Neural progenitor cell (in vitro differentiated cells): ENCODE measurements at regions not wholly inside any gene's neighbourhood (a gene's known extent, or its start where the extent isn't known, plus 50 kb on each side); places are given as distances from the start of the nearest gene placed in this dataset.

ENCODE experiments used
- DNase-seq: peaks from one replicate; pipeline ENCODE4 v3.0.0-alpha.2; 2016; ENCODE audit warnings: low spot score
- H2AFZ ChIP-seq: fragments of 200-600 bp; sonication (generic); replicated peaks from 2 replicates; pipeline ENCODE4 v1.6.1; 2016; ENCODE audit warnings: antibody characterized with exemption
- H3F3A ChIP-seq: fragments of 200-600 bp; sonication (generic); 2 replicates; pipeline ENCODE4 v1.6.1; 2016; ENCODE audit warnings: antibody characterized with exemption, low read depth
- H3K27ac ChIP-seq: fragments of 200-600 bp; sonication (generic); 2 replicates; pipeline ENCODE4 v1.5.1; 2016; ENCODE audit warnings: mild to moderate bottlenecking
- H3K27me3 ChIP-seq: fragments of 200-600 bp; sonication (generic); 2 replicates; pipeline ENCODE4 v1.6.1; 2016; ENCODE audit warnings: mild to moderate bottlenecking, moderate library complexity
- H3K36me3 ChIP-seq: fragments of 200-600 bp; sonication (generic); 2 replicates; pipeline ENCODE4 v1.5.1; 2016
- H3K4me1 ChIP-seq: fragments of 200-600 bp; sonication (generic); 2 replicates; pipeline ENCODE4 v1.6.1; 2016; ENCODE audit warnings: mixed run types
- H3K4me2 ChIP-seq: fragments of 200-600 bp; sonication (generic); 2 replicates; pipeline ENCODE4 v1.6.1; 2016
- H3K4me3 ChIP-seq: fragments of 200-600 bp; sonication (generic); 2 replicates; pipeline ENCODE4 v1.5.1; 2016
- H3K79me2 ChIP-seq: fragments of 200-600 bp; sonication (generic); 2 replicates; pipeline ENCODE4 v1.6.1; 2016; ENCODE audit warnings: low read depth
- H3K9ac ChIP-seq: fragments of 200-600 bp; sonication (generic); 2 replicates; pipeline ENCODE4 v1.6.1; 2016
- H3K9me3 ChIP-seq: fragments of 200-600 bp; sonication (generic); 2 replicates; pipeline ENCODE4 v1.5.1; 2016; ENCODE audit warnings: low read depth
- H4K20me1 ChIP-seq: fragments of 200-600 bp; sonication (generic); 2 replicates; pipeline ENCODE4 v1.6.1; 2016; ENCODE audit warnings: low read depth
- H3K27ac Mint-ChIP-seq: 3 replicates; pipeline ENCODE4 v1.8.0; 2021; ENCODE audit warnings: mixed read lengths
- H3K27me3 Mint-ChIP-seq: 2 replicates; pipeline ENCODE4 v1.8.0; 2022; ENCODE audit warnings: low read depth, mild to moderate bottlenecking, inconsistent platforms, moderate library complexity, mixed read lengths; ENCODE audit not compliant: insufficient read depth
- H3K36me3 Mint-ChIP-seq: 3 replicates; pipeline ENCODE4 v1.8.0; 2021; ENCODE audit warnings: mixed read lengths
- H3K4me1 Mint-ChIP-seq: 3 replicates; pipeline ENCODE4 v1.8.0; 2021; ENCODE audit warnings: mixed read lengths
- H3K4me3 Mint-ChIP-seq: 3 replicates; pipeline ENCODE4 v1.8.0; 2021; ENCODE audit warnings: mild to moderate bottlenecking, moderate library complexity, mixed read lengths
- H3K9me3 Mint-ChIP-seq: 3 replicates; pipeline ENCODE4 v1.8.0; 2020; ENCODE audit warnings: mixed read lengths
- CTCF ChIP-seq: fragments of 200-600 bp; sonication (generic); IDR thresholded peaks from 2 replicates; pipeline ENCODE4 v1.5.1; 2017; ENCODE audit warnings: antibody characterized with exemption, mild to moderate bottlenecking
- EZH2 ChIP-seq: fragments of 200-600 bp; sonication (generic); IDR thresholded peaks from 2 replicates; pipeline ENCODE4 v1.6.1; 2017; ENCODE audit warnings: antibody characterized with exemption, mild to moderate bottlenecking, moderate library complexity
- EZH2phosphoT487 ChIP-seq: fragments of 200-600 bp; sonication (generic); IDR thresholded peaks from 2 replicates; pipeline ENCODE4 v1.6.1; 2017; ENCODE audit warnings: antibody characterized with exemption

DNA sequence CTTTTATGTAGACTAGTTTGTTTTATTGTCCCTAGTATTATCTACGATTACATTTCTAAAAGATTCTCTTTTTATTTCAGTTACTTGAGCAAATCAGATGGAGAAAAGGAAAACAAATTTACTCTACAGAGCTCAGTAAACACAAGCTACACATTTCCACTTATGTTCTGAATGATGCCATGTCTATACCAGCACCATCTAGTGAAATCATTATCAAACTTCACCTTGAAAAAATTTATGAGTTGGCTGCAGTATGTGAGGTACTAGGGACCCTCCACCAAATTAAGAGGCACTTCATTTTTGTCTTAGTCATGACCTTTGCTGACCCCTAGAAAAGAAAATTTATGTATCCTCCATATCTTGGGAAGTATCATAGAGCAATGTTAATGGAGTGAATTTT is 827.4 kb downstream of the SI start:
- no peaks in the 10 kb centered on the region for H3K36me3 ChIP-seq
- no peaks in the 10 kb centered on the region for H3K27me3 Mint-ChIP-seq
- H3K9me3 Mint-ChIP-seq, result no peaks in the 10 kb centered on the region
- TF ChIP-seq EZH2, result no peak
- no peak for TF ChIP-seq CTCF
- TF ChIP-seq EZH2phosphoT487, result no peak
- DNase-seq, result no peak
- no peak overlapping the region for H2AFZ ChIP-seq
- H4K20me1 ChIP-seq, result no peaks in the 10 kb centered on the region
- H3F3A ChIP-seq, result no peaks in the 10 kb centered on the region
- H3K79me2 ChIP-seq, result no peaks in the 10 kb centered on the region
- H3K27ac ChIP-seq, result no peak overlapping the region
- no peaks in the 10 kb centered on the region for H3K4me1 ChIP-seq
- no peaks in the 10 kb centered on the region for H3K9me3 ChIP-seq
- no peaks in the 10 kb centered on the region for H3K27me3 ChIP-seq
- H3K4me3 Mint-ChIP-seq, result no peak overlapping the region
- H3K4me1 Mint-ChIP-seq, result no peaks in the 10 kb centered on the region
- H3K27ac Mint-ChIP-seq, result no peak overlapping the region
- H3K4me2 ChIP-seq, result no peak overlapping the region
- no peaks in the 10 kb centered on the region for H3K36me3 Mint-ChIP-seq
- H3K9ac ChIP-seq, result no peak overlapping the region
- H3K4me3 ChIP-seq, result no peak overlapping the region

- TF ChIP-seq EZH2, result no peak
- TF ChIP-seq EZH2phosphoT487, result no peak
- TF ChIP-seq CTCF, result no peak
- Histone ChIP-seq H2AFZ (no peak overlapping the region), H3F3A (no peaks in the 10 kb centered on the region), H3K36me3 (no peaks in the 10 kb centered on the region), H3K27ac (no peak overlapping the region), H3K9me3 (no peaks in the 10 kb centered on the region), H3K4me2 (no peak overlapping the region), H3K9ac (no peak overlapping the region), H4K20me1 (no peaks in the 10 kb centered on the region), H3K4me1 (no peaks in the 10 kb centered on the region), H3K79me2 (no peaks in the 10 kb centered on the region), H3K27me3 (no peaks in the 10 kb centered on the region), H3K4me3 (no peak overlapping the region)
- Mint-ChIP-seq H3K4me1 (peaks cover 9% of the 10 kb centered on the region), H3K9me3 (no peaks in the 10 kb centered on the region), H3K4me3 (no peak overlapping the region), H3K36me3 (no peaks in the 10 kb centered on the region), H3K27ac (no peak overlapping the region), H3K27me3 (no peaks in the 10 kb centered on the region)
- DNase-seq, result no peak
These were observed 841.4 kb downstream of the SI start for GRCh38 chr3:164236851-164237250.

DNA sequence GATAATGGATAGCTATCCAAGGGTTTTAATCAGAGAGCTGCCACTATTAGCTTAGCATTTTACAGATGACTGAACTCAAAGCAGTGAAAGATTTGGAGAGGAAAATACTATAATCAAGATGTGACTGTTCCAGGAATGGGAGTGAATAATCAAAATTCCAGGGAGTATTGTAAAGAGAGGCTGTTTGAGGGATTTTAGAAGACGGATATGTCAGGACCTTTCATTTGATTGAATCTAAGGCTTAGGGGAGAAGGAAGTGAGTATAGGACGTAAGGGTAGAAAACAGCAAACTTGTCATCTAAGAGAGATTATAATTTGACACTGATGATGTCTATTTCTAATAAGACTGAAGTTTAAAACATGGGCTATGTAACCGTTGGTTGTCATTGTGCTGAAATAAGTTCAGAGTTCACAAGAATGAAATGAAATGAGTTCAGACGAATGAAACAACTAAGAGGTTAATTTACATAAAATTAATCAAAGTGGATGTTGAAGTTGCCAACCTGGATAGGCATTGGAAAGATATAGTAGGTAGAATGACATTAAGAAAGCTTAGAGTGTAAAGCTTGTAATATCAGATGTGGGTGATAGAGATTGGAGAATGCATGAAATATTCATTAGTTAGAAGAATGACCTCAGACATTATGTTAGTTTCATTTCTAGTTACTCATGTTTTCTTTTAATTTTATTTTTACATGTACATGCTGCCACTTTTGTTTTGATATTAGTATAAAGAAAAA is 842.8 kb downstream of the SI start:
- no peak overlapping the region for H3K4me3 Mint-ChIP-seq
- H3K4me1 Mint-ChIP-seq, result peaks cover 12% of the 10 kb centered on the region
- no peaks in the 10 kb centered on the region for H3K27me3 ChIP-seq
- no peaks in the 10 kb centered on the region for H3K4me1 ChIP-seq
- TF ChIP-seq CTCF (no peak), EZH2 (no peak)
- no peaks in the 10 kb centered on the region for H3K27me3 Mint-ChIP-seq
- H3K9ac ChIP-seq, result no peak overlapping the region
- H4K20me1 ChIP-seq, result no peaks in the 10 kb centered on the region
- no peaks in the 10 kb centered on the region for H3K9me3 ChIP-seq
- H3K27ac Mint-ChIP-seq, result no peak overlapping the region
- no peak overlapping the region for H2AFZ ChIP-seq
- H3K27ac ChIP-seq, result no peak overlapping the region
- no peak overlapping the region for H3K4me3 ChIP-seq
- no peaks in the 10 kb centered on the region for H3K79me2 ChIP-seq
- no peak overlapping the region for H3K4me2 ChIP-seq
- H3K9me3 Mint-ChIP-seq, result no peaks in the 10 kb centered on the region
- no peaks in the 10 kb centered on the region for H3F3A ChIP-seq
- no peaks in the 10 kb centered on the region for H3K36me3 Mint-ChIP-seq
- no peaks in the 10 kb centered on the region for H3K36me3 ChIP-seq
- DNase-seq, result no peak
